Activated CD8-positive, alpha-beta memory T cell treated with anti-CD3 and anti-CD28 coated beads for 48 hours (primary cell): ENCODE measurements at regions not wholly inside any gene's neighbourhood (a gene's known extent, or its start where the extent isn't known, plus 50 kb on each side); places are given as distances from the start of the nearest gene placed in this dataset.

Experiments
- DNase-seq, 3 experiments: peaks; one replicate each; pipeline ENCODE4 v3.0.0-alpha.2; 2020; ENCODE audit warnings: low read depth in 2 of 3, low spot score in 2 of 3

- DNase-seq: no peak
Observed at GRCh38 chr5:111676926-111677415, 80.0 kb downstream of the NREP start.

- DNase-seq: no peak
Observed at GRCh38 chr5:111676466-111676865, 80.5 kb downstream of the NREP start.

- no peak for DNase-seq
Observed at GRCh38 chr5:111675201-111675934, 81.6 kb downstream of the NREP start.

- DNase-seq: no peak
Observed at GRCh38 chr5:111673891-111674626, 82.9 kb downstream of the NREP start.

GRCh38 chr5:111672099-111672498 lies 84.9 kb downstream of the NREP start:
- DNase-seq: no peak

GRCh38 chr5:111670826-111671492 lies 86.0 kb downstream of the NREP start:
- DNase-seq: no peak

- no peak for DNase-seq
Observed at GRCh38 chr5:111668477-111669414, 88.2 kb downstream of the NREP start.

GRCh38 chr5:111667128-111667736 lies 89.8 kb downstream of the NREP start:
- DNase-seq: no peak

GRCh38 chr5:111656580-111656979 lies 100.4 kb downstream of the NREP start:
- no peak for DNase-seq

- no peak for DNase-seq
Observed at GRCh38 chr5:111655169-111655924, 101.6 kb downstream of the NREP start.

- no peak for DNase-seq
Observed at GRCh38 chr5:111653408-111653807, 103.6 kb downstream of the NREP start.

GRCh38 chr5:111649516-111649915 lies 107.5 kb downstream of the NREP start:
- no peak for DNase-seq

- DNase-seq: no peak
Observed at GRCh38 chr5:111645303-111645838, 111.6 kb downstream of the NREP start.

GRCh38 chr5:111643499-111643898 lies 113.5 kb downstream of the NREP start:
- no peak for DNase-seq

GRCh38 chr5:111641533-111642233 lies 115.3 kb downstream of the NREP start:
- DNase-seq: no peak

- DNase-seq: no peak
Observed at GRCh38 chr5:111639912-111640311, 117.1 kb downstream of the NREP start.

GRCh38 chr5:111636736-111637135 lies 120.3 kb downstream of the NREP start:
- DNase-seq: no peak

- DNase-seq: no peak
Observed at GRCh38 chr5:111635916-111636570, 121.0 kb downstream of the NREP start.
